GM19351 (cell line): ENCODE measurements at regions not wholly inside any gene's neighbourhood (a gene's known extent, or its start where the extent isn't known, plus 50 kb on each side); places are given as distances from the start of the nearest gene placed in this dataset.

Source experiments
- ATAC-seq: cut with Tn5 transposase; IDR thresholded peaks from one replicate; pipeline ENCODE4 v1.9.1; 2021; ENCODE audit warnings: mild to moderate bottlenecking, moderate library complexity; ENCODE audit not compliant: unreplicated experiment

DNA sequence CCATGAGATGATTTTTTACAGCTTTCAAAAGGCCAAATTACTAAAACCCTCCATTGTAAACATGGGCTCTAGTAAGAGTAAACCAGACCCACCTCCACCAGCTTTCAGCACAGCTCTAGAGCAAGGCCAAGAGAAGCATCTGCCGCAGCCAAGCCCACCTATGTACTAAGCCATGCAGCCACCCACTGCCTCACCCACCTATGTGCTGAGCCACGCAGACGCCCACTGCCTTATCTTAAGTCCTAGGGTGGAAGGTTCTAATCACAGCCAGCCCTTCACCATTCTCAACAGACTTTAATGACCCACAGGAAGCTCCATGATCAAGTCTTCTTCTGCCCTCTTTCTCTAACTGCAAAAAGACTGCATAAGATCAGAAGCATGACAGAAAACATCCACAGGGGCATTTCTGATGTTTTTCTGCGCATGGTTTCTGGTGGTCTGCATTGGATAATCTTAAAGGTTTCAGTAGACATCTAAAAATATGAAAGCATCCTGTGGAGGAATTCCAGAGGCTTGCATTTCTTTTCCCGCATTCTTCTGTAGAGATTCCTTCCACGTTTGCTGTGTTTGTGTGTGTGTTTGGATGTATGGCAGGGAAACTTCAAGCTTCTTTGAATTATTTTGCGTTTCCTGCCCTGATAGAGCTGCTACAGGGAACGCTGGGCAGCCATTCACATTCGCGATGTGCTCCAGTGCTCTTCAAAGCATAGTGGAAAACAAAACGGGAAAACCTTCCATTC lies 286.1 kb upstream of the KLF6 start:
- no peak for ATAC-seq

DNA sequence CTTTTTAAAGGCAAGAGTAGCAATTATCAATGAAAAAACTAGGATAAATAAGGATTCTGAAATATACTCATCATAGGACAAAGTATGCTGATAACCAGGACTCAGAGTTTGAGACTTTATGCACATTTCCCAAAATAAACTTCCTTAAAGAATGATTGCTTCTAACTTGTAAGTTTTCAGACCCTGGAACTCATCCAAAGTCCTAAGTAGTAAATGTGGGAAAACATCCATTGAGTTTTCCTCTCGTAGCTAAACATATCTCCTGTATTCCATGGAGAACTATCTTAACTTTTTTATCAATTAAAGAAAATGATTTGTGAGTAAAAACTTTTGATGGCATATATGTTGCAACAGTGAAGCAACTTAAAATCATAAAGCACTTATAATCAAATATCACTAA lies 285.2 kb upstream of the KLF6 start:
- ATAC-seq = no peak

DNA sequence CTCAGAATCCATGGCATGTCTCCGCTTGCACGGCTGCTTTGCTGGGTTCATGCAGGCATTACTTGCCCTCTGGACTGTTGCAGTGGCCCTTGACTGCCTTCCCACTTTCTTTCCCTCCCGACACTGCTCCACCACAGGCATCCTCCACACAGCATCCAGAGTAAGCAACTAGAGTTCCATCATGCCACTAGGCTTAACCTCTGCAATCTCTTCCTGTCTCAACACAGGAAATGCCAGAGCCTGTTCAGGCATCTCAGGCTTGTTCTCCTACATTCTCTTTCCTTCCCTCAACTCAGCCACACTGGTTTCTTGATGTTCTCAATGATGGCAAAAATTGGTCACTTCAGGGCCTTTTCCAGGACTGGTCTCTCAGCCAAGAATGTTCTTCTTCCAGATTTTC lies 284.5 kb upstream of the KLF6 start:
- ATAC-seq = no peak

DNA sequence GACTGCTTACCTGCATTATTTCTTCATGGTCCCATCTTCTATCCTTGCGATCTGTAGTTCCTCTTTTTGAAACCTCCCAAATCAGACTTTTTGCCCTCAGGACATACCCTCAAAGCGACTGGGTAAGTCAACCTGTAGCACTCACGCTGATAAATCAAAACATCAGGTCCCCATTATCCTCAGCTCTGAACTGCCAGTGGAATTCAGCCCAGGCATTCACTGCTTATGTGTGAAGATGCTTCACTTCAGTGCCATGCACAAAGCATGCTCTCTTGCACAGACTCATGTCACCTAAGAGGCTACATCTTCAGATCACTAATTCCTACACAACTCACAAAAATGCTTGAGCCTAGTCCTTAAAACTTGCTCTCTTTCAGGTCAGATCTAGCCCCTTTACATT lies 283.6 kb upstream of the KLF6 start:
- ATAC-seq = no peak

DNA sequence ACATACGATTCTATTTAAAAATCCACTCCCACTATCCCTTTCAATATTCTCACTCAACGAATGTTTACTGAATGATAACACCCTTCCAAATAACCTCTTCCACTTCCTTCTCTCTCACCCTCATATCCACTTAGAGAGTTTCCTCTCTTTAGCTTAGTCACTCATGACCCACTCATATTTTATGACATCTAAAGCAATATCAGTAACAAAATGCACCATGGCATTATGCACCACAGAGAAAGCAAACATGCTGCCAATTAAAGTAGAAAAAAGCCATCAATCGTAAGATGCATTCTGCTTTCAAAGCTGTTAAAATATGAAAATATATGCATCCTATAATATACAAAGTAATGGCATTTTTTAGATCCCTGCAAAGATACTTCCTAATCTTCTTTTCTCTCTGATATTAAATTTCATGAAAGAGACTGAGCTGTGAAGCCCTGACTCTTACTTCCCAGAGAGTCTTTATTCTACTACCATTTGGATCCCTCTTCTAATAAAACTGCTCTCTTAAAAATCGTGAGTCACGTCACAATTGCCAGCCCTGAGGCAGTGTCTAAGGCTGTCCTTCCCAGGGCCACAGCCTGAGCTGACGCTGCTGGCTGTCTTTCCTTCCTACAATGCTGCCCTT lies 283.0 kb upstream of the KLF6 start:
- no peak for ATAC-seq

DNA sequence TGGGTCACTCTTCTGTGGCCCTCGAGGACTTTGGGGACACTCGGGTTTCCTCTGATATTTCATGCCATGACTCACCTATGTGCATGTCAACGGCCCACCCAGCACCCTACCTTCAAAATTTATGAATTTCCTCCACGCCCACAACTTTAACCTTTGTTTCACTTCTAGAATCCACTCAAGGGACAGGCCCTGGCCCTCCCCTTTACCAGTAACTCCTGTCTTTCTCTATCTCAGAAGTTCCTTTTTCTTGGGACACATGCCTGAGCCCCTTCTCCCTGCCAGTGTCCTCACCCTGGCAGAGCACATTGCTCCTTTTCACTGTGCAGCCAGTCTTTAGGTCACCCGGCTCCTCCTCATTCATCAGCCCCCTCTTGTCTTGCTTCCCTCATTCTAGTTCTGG lies 282.5 kb upstream of the KLF6 start:
- peak; percentile 84 for ATAC-seq

DNA sequence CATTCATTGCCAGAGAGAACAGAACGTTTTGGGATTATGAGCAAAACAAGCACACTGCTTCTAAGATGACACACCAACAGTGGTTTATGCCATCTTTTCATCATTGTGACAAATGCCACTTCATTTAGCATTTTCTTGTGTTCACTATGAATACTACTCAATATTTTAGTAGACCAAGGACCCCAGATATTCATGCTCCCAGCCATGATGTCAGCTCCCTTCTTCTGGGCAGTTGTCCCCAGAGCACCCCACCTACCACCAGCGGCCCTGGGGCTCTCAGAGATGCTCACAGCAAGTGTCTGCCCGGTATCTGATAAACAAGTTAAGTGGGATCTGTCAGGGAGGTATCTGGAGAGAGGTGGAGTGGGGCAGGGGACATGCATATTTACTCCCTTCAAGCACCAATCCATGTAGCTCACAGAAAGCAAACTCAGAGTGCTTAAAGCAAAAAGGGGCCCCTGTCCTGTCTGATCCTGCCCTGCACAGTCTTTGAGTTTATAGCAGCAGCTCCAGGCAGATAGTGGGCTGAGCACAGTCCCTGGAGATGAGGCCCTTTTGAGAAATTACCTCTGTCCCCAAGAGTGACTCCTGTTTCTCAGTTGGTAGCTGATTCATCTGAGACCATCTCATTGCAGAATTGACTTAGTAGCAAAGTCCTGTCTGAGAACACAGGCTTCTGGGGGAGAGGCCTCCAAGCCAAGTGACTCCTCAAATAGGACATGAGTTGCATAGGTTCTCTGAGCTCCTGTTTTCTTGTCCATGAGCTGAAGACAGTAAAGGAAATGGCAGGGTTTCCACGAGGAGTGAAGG lies 281.8 kb upstream of the KLF6 start:
- peak; percentile 44 for ATAC-seq

DNA sequence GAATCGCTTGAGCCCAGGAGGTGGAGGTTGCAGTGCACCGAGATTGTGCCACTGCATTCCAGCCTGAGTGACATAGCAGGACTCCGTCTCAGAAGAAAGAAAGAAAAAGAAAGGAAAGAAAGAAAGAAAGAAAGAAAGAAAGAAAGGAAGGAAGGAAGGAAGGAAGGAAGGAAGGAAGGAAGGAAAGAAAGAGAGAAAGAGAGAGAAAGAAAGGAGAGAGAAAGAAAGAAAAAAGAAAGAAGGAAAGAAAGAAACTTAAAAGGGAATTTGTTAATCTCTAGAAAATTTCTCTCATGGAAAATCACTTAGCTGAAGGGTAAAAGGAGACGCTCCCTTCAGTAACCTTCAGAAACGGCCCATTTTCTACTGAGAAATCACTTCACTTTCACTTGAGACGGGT lies 279.5 kb upstream of the KLF6 start:
- no peak for ATAC-seq

DNA sequence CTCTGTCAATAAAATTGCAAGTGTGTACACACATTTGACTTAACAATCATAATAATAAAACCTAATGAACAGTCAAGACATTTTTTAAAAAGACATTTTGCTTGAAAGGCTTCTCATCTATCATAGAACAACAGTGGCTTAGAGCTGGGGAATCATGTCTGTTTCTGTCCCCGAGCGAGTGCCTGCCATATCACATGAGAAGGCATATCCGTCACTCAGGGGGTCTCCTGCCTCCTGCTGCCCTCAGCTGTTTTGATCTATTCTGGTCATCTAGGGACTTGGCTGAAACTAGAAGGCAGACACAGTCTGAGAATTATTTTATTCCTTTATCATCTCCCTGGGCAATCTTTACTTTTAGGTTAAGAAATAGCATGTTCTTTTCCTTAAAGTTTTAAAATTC lies 278.7 kb upstream of the KLF6 start:
- ATAC-seq = no peak

DNA sequence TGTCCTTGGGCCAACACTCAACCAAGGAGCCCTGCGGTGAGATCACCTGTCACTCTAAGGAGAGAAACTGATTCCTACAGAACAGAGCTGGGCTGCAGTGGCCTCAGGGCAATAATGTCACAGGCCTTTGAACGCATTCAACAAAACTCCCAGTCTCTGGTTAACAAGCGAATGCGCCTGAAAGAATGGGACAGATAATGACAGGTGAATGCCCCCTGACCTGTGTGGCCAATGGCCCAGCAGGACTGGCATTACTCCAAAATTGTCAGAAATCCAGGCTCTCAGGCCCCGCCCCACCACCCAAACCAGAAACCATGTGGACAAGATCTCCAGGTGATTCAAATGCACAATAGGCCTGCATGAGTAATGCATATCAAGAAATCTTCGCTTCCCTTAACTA lies 277.7 kb upstream of the KLF6 start:
- ATAC-seq = no peak

DNA sequence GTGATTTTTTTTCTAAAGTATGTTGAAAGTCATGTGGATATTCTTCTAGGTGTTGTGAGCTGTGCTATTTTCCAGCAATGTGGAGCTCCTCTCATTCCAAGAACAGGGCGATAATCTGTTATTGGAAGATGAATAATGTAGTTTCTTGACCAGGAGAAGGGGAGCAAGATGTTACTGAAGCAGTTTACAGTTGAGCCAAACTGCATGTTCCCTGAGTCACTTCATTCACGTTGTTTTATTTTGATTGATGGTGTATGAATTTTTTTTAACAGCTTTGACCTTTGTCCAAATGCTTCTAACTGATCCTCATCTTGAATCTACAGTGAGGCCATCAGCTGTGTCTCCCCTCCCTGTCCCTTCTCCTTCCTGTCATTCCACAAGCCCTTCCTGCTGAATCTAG lies 277.1 kb upstream of the KLF6 start:
- ATAC-seq = no peak

DNA sequence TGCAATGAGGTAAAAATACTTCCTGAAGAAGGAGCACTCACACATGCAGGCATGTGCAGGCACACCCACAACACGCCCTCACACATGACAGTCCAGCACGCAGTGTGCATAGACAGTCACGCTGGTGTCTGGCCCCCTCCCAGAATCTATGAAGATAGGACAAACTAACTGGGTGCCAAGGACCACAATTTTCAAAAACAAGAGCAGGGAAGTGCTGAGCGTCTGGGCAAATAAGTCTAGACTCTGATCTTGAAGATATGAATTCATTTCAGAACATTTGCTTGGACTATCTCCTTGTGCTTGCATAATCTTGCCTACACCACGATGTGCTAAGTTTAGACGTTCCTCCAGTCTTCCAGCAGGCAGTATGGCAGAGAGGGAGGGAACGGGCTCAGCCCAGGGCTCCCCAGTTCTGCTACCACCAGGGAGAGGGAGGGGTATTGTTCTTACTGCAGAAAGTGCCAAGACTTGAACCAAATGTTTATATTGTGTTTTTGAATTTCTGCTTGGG lies 276.5 kb upstream of the KLF6 start:
- ATAC-seq = no peak

DNA sequence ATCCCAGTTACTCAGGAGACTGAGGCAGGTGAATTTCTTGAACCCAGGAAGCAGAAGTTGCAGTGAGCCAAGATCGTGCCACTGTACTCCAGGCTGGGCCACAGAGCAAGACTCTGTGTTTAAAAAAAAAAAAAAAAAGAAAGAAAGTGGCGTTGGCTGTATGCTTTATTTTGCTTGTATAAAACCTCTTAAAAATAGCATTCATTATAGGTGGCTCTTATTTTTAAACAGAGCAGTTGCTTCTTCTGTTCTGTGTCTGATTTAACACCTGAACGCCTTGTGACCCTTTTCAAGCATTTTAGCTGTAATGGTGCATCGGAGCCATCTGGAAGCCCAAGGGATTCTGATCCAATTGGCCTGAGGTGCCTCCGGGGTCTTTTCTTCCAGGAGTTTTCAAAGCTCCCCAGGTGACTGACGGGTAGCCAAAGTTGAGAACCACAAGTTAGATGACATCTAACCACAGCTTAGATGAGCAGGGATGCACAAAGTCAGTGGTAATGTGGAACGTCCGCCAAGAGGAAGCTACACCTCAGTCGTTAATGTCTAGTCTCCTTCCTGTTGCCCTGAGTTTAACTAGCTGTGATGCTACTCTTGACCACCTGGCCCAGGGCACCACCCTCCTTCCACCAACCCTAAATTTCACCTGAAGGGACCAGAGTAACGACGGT lies 274.6 kb upstream of the KLF6 start:
- no peak for ATAC-seq

DNA sequence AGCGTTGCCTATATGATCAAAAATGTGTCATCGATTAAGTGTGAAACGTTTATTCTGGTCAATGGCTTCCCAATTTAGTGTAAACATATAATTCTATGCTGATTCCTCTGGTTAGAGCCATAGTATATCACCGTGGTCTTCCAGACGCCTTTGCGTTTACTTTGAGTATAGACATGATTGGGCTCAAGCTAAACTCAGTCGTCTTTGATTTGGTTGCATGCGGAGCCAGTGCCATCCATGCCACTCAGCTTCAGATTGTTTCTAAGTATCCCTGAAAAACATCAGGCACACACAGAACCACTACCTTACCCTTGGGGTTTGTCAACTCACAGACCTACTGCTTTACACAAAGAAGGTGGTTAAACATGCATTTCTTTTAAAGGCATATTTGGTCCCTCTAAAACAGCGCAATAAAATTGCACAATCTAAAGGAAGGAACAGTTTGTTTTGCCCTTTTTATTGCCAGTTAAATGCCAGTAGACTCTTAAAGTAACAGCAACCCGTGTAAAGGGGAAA lies 273.6 kb upstream of the KLF6 start:
- no peak for ATAC-seq

DNA sequence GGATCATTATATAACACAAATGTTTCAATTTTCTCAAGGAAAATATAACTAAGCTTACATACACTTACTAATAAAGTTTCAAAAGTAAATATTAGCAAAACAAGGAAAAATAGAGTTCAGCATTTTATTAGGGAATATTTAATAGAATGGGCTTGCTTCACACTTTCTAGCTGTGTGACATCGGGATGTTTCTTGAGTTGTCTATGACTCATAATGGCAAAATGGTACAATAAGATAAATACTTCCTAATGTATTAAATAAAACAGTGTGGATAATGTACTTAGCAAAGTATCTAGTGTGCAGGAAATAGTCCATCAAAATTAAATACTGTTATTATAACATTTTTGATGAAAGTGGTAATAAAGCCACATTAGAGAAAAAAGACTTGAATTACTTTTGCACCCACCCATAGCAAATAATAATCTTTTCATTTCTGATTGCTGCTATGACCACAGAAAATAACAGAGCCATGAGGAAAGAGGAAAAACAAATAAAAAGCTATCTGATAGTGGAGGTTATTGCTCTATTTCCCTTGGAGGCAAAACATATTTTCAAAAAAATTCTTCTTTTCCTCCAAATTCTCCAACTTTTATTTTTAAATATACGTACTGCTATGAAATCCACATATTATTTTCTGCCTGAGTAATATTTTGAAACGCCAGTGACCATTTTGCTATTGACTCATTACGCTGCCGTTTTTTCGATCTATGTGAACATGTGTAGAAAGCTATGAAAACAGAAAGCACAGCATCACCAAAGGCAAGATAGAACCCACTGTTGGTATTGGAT lies 272.9 kb upstream of the KLF6 start:
- ATAC-seq = no peak

DNA sequence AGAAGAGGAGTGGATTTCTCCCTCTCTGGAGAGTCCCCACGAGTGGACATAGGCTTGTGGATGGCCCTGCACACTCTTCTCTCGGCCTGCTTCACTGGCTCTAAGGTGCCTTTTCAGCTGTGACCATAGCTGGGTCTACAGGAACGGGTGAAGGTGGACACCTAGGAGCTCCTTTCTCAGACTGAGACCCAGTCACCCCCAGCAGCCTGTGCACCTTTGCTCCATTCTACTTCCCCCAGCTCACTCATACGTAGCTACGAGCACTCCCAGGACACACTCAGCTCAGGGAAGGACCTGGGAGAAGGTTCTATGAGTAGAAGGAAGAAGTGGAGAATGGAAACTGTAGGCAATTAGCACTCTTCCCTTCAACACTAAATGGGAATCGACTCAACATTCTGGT lies 272.0 kb upstream of the KLF6 start:
- no peak for ATAC-seq

DNA sequence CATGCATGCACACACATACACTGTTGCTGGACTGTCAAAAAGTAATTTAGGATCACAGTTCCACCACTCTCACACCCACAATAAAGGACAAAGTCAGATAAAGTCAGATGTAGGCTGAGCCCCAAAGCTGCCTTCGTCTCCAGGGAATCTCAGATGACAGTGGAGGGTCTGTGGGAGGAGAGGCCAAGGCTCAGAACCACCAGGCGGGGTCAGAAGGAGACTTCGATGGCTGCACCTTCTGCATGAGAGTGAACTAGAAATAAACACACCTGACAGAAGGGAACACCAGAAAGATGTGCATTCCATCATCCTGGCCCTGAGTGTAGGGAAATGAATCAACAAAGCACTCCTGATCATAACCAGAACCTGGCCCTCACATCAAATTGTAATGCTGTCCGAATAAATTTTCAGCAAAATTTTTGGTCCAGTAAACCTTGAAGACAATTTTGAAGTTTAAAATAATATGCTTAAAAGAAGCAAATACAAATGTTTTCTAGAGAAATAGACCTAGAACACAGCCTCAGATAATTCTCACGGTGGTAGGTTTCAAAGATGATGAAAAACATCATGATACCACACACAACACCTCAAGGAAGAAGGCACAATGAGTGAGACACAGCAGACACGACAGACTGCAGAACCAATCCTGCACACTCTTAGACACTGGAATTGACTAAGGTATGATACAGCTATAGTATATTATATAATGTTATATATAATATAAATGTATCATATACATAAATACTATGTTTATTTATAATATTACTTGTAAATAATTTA lies 269.8 kb upstream of the KLF6 start:
- ATAC-seq = no peak

DNA sequence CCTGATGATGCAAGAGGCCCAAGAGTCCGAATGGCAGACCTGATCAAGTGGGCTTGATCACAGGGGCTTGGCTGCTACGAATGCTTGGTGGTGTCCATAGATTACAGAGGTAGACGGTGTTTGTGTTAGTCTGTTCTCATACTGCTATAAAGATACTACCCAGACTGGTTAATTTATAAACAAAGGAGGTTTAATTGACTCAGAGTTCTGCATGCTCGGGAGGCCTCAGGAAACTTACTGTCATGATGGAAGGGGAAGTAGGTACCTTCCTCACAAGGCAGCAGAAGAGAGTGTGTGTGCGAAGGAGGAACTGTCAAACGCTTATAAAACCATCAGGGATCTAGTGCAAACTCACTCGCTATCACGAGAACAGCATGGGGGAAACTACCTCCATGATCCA lies 268.9 kb upstream of the KLF6 start:
- no peak for ATAC-seq

DNA sequence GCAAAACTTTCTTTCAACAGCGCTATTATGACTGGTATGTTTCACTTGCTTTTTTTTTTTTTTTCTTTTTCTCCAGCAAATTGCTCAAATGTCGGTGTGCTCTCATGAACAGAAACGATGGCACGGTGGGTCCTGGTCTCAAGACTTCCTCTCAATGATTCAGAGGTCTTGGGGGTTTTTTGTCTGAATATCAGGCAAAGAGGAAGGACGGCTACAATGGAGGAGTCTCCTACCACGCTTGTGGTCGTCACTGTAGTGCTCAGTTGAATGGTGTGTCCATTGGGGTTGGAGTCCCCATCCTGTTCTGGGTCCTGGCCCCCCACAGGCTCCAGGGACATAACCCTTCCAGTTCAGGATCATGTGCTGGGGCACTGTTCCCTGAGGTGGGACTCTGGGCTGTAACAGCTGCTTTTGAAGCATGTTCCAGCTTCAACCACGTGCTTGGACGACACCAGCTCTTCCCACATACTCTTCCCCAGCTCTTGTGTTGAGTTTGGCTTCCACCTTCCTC lies 266.7 kb upstream of the KLF6 start:
- no peak for ATAC-seq
